GM23338 (cell line): ENCODE measurements at regions not wholly inside any gene's neighbourhood (a gene's known extent, or its start where the extent isn't known, plus 50 kb on each side); places are given as distances from the start of the nearest gene placed in this dataset.

Experiments
- ATAC-seq: fragments of 200-7000 bp; cut with Tn5 transposase; 3 replicates; pipeline ENCODE4 v1.9.1; 2020
- DNase-seq: peaks from one replicate; pipeline ENCODE4 v3.0.0-alpha.2; 2015; ENCODE audit warnings: low spot score
- H2AFZ ChIP-seq: fragments of 200-600 bp; sonication (generic); 2 replicates; pipeline ENCODE4 v1.8.0; 2016; ENCODE audit warnings: antibody characterized with exemption, mild to moderate bottlenecking, moderate library complexity
- H3F3A ChIP-seq: fragments of 200-600 bp; sonication (generic); replicated peaks from 2 replicates; pipeline ENCODE4 v1.8.0; 2017; ENCODE audit warnings: antibody characterized with exemption, mixed run types, low read depth
- H3K27ac ChIP-seq: fragments of 200-600 bp; sonication (generic); 2 replicates; pipeline ENCODE4 v1.6.1; 2016; ENCODE audit warnings: low read depth
- H3K27me3 ChIP-seq: fragments of 200-600 bp; sonication (generic); 2 replicates; pipeline ENCODE4 v1.8.0; 2016; ENCODE audit warnings: mild to moderate bottlenecking, mixed run types, moderate library complexity; ENCODE audit not compliant: insufficient read depth
- H3K36me3 ChIP-seq: fragments of 200-600 bp; sonication (generic); 2 replicates; pipeline ENCODE4 v1.8.0; 2016; ENCODE audit warnings: mild to moderate bottlenecking; ENCODE audit not compliant: insufficient read depth
- H3K4me1 ChIP-seq: fragments of 200-600 bp; sonication (generic); 2 replicates; pipeline ENCODE4 v1.8.0; 2016; ENCODE audit warnings: mild to moderate bottlenecking, moderate library complexity; ENCODE audit not compliant: insufficient read depth
- H3K4me2 ChIP-seq: fragments of 200-600 bp; sonication (generic); 2 replicates; pipeline ENCODE4 v1.7.1; 2017; ENCODE audit warnings: mixed run types
- H3K4me3 ChIP-seq: fragments of 200-600 bp; sonication (generic); 2 replicates; pipeline ENCODE4 v1.6.1; 2016; ENCODE audit warnings: mixed run types
- H3K79me2 ChIP-seq: fragments of 200-600 bp; sonication (generic); replicated peaks from 2 replicates; pipeline ENCODE4 v1.8.0; 2017; ENCODE audit warnings: mild to moderate bottlenecking; ENCODE audit not compliant: insufficient read depth
- H3K9me2 ChIP-seq: fragments of 200-600 bp; sonication (generic); 2 replicates; pipeline ENCODE4 v1.8.0; 2017; ENCODE audit not compliant: insufficient read depth
- H4K20me1 ChIP-seq: fragments of 200-600 bp; sonication (generic); replicated peaks from 2 replicates; pipeline ENCODE4 v1.8.0; 2017; ENCODE audit warnings: mild to moderate bottlenecking; ENCODE audit not compliant: insufficient read depth
- H3K27ac Mint-ChIP-seq: 2 replicates; pipeline ENCODE4 v1.8.0; 2020; ENCODE audit warnings: inconsistent platforms, mild to moderate bottlenecking, moderate library complexity, mixed read lengths
- H3K27me3 Mint-ChIP-seq: 3 replicates; pipeline ENCODE4 v1.8.0; 2022; ENCODE audit warnings: low read depth, mild to moderate bottlenecking, moderate library complexity, mixed read lengths, inconsistent platforms; ENCODE audit not compliant: insufficient read depth, poor library complexity
- H3K36me3 Mint-ChIP-seq: 3 replicates; pipeline ENCODE4 v1.8.0; 2021; ENCODE audit warnings: low read depth, mild to moderate bottlenecking, inconsistent platforms, moderate library complexity, mixed read lengths
- H3K4me1 Mint-ChIP-seq: 3 replicates; pipeline ENCODE4 v1.8.0; 2020; ENCODE audit warnings: mild to moderate bottlenecking, inconsistent platforms, mixed read lengths
- H3K4me3 Mint-ChIP-seq: 3 replicates; pipeline ENCODE4 v1.8.0; 2021; ENCODE audit warnings: moderate library complexity, mild to moderate bottlenecking, inconsistent platforms, mixed read lengths
- H3K9me3 Mint-ChIP-seq: 3 replicates; pipeline ENCODE4 v1.8.0; 2020; ENCODE audit warnings: moderate library complexity, mild to moderate bottlenecking, inconsistent platforms, mixed read lengths
- CREB1 ChIP-seq: fragments of 250-450 bp; sonication (Bioruptor Pico); IDR thresholded peaks from 2 replicates; pipeline ENCODE4 v1.5.0; 2020; ENCODE audit warnings: low read depth, mild to moderate bottlenecking, moderate library complexity
- EZH2 ChIP-seq: fragments of 200-600 bp; sonication (generic); IDR thresholded peaks from one replicate; pipeline ENCODE4 v1.8.0; 2017; ENCODE audit warnings: antibody characterized with exemption, mild to moderate bottlenecking, low read depth; ENCODE audit not compliant: unreplicated experiment
- EZH2phosphoT487 ChIP-seq: fragments of 200-600 bp; sonication (generic); IDR thresholded peaks from one replicate; pipeline ENCODE4 v1.8.1; 2018; ENCODE audit warnings: antibody characterized with exemption; ENCODE audit not compliant: unreplicated experiment
- JUNB ChIP-seq: IDR thresholded peaks from one replicate; pipeline ENCODE4 v1.6.1; 2016; ENCODE audit warnings: antibody characterized with exemption; ENCODE audit not compliant: unreplicated experiment
- NANOG ChIP-seq: IDR thresholded peaks from 2 replicates; pipeline ENCODE4 v1.6.1; 2016; ENCODE audit warnings: antibody characterized with exemption, borderline replicate concordance
- POLR2AphosphoS5 ChIP-seq: IDR thresholded peaks from 2 replicates; pipeline ENCODE4 v1.6.1; 2016; ENCODE audit warnings: antibody characterized with exemption, low read depth
- STAT1 ChIP-seq: IDR thresholded peaks from one replicate; pipeline ENCODE4 v1.6.1; 2016; ENCODE audit warnings: antibody characterized with exemption; ENCODE audit not compliant: unreplicated experiment
- ZNF114 ChIP-seq: fragments of 250-450 bp; sonication (Bioruptor Pico); IDR thresholded peaks from 2 replicates; pipeline ENCODE4 v1.5.0; 2020; ENCODE audit warnings: mild to moderate bottlenecking, moderate library complexity
- ZNF331 ChIP-seq: fragments of 250-450 bp; sonication (Bioruptor Pico); IDR thresholded peaks from 2 replicates; pipeline ENCODE4 v1.5.0; 2020; ENCODE audit warnings: low read depth, mild to moderate bottlenecking, moderate library complexity
- TF ChIP-seq, protein P1 (sequence below): fragments of 250-450 bp; sonication (Bioruptor Pico); IDR thresholded peaks from 2 replicates; pipeline ENCODE4 v1.5.0; 2020; ENCODE audit warnings: mild to moderate bottlenecking, moderate library complexity
- TF ChIP-seq, protein P2 (sequence below), 2 experiments: fragments of 200-600 bp in 1 of 2; sonication (generic) in 1 of 2; conservative IDR thresholded peaks; 2 replicates each; pipeline versions ENCODE4 v1.5.1 to v1.6.1; 2016 to 2017; ENCODE audit warnings: antibody characterized with exemption in 2 of 2, low read depth in 2 of 2, mild to moderate bottlenecking in 2 of 2, moderate library complexity in 1 of 2

DNA sequence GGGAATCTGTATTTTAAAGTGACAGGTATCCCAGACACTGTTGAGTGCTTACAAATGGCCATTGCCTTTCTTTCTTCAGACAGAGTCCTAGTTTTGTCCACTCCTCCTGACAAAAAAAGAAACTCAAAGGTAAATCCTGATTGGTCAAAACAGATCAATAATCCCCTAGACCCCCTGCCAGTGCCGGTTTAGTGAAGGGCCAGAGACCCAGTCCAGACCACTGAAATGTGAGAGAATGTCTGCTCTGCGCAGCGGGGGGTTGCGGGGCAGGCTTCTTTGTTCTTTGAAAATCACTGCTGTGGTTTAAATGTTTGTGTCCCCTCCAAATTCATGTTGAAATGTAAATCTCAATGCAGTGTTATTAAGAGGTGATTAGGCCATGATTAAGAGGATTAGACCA lies 177.7 kb upstream of the GPR26 start (continued):
- TF ChIP-seq, protein P1, sequence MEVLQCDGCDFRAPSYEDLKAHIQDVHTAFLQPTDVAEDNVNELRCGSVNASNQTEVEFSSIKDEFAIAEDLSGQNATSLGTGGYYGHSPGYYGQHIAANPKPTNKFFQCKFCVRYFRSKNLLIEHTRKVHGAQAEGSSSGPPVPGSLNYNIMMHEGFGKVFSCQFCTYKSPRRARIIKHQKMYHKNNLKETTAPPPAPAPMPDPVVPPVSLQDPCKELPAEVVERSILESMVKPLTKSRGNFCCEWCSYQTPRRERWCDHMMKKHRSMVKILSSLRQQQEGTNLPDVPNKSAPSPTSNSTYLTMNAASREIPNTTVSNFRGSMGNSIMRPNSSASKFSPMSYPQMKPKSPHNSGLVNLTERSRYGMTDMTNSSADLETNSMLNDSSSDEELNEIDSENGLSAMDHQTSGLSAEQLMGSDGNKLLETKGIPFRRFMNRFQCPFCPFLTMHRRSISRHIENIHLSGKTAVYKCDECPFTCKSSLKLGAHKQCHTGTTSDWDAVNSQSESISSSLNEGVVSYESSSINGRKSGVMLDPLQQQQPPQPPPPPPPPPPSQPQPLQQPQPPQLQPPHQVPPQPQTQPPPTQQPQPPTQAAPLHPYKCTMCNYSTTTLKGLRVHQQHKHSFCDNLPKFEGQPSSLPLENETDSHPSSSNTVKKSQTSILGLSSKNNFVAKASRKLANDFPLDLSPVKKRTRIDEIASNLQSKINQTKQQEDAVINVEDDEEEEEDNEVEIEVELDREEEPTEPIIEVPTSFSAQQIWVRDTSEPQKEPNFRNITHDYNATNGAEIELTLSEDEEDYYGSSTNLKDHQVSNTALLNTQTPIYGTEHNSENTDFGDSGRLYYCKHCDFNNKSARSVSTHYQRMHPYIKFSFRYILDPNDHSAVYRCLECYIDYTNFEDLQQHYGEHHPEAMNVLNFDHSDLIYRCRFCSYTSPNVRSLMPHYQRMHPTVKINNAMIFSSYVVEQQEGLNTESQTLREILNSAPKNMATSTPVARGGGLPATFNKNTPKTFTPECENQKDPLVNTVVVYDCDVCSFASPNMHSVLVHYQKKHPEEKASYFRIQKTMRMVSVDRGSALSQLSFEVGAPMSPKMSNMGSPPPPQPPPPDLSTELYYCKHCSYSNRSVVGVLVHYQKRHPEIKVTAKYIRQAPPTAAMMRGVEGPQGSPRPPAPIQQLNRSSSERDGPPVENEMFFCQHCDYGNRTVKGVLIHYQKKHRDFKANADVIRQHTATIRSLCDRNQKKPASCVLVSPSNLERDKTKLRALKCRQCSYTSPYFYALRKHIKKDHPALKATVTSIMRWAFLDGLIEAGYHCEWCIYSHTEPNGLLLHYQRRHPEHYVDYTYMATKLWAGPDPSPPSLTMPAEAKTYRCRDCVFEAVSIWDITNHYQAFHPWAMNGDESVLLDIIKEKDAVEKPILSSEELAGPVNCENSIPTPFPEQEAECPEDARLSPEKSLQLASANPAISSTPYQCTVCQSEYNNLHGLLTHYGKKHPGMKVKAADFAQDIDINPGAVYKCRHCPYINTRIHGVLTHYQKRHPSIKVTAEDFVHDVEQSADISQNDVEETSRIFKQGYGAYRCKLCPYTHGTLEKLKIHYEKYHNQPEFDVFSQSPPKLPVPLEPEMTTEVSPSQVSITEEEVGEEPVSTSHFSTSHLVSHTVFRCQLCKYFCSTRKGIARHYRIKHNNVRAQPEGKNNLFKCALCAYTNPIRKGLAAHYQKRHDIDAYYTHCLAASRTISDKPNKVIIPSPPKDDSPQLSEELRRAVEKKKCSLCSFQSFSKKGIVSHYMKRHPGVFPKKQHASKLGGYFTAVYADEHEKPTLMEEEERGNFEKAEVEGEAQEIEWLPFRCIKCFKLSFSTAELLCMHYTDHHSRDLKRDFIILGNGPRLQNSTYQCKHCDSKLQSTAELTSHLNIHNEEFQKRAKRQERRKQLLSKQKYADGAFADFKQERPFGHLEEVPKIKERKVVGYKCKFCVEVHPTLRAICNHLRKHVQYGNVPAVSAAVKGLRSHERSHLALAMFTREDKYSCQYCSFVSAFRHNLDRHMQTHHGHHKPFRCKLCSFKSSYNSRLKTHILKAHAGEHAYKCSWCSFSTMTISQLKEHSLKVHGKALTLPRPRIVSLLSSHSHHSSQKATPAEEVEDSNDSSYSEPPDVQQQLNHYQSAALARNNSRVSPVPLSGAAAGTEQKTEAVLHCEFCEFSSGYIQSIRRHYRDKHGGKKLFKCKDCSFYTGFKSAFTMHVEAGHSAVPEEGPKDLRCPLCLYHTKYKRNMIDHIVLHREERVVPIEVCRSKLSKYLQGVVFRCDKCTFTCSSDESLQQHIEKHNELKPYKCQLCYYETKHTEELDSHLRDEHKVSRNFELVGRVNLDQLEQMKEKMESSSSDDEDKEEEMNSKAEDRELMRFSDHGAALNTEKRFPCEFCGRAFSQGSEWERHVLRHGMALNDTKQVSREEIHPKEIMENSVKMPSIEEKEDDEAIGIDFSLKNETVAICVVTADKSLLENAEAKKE (CRISPR knock-in tag), result no peak
- no peak for TF ChIP-seq EZH2phosphoT487
- no peak for TF ChIP-seq POLR2AphosphoS5
- TF ChIP-seq, protein P2, sequence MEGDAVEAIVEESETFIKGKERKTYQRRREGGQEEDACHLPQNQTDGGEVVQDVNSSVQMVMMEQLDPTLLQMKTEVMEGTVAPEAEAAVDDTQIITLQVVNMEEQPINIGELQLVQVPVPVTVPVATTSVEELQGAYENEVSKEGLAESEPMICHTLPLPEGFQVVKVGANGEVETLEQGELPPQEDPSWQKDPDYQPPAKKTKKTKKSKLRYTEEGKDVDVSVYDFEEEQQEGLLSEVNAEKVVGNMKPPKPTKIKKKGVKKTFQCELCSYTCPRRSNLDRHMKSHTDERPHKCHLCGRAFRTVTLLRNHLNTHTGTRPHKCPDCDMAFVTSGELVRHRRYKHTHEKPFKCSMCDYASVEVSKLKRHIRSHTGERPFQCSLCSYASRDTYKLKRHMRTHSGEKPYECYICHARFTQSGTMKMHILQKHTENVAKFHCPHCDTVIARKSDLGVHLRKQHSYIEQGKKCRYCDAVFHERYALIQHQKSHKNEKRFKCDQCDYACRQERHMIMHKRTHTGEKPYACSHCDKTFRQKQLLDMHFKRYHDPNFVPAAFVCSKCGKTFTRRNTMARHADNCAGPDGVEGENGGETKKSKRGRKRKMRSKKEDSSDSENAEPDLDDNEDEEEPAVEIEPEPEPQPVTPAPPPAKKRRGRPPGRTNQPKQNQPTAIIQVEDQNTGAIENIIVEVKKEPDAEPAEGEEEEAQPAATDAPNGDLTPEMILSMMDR (conservative IDR thresholded peaks at IDR 0.05; ENCODE audit: low read depth in 2 of 2), result no peak
- no peak for TF ChIP-seq JUNB
- TF ChIP-seq EZH2, result no peak
- no peak for TF ChIP-seq CREB1
- TF ChIP-seq STAT1, result no peak
- no peak for TF ChIP-seq ZNF331 (CRISPR knock-in tag)

DNA sequence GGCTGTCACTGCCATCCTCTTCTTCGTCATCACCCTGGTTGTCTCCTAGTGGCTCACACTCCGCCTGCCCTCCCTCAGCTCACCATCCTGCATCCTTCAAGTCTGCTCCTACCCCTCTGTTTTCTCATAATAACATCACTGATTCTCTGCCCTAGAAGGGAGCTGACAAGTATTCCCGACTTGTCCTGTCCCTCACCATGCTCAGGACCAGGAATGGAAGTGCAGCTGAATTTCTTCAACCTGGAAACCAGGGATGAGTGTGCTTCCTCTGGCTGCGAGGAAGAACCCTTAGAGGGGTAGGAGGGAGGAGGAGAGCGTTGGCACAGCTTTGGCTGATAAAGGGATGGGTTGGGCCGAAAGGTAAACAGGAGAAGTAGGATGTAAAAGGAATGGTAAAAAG lies 174.8 kb upstream of the GPR26 start:
- Histone ChIP-seq H3K79me2 (no peaks in the 10 kb centered on the region), H3K27ac (no peak overlapping the region), H4K20me1 (no peaks in the 10 kb centered on the region), H3K4me1 (peaks cover 3% of the 10 kb centered on the region; the same call in 1 of the 2 replicates), H3K4me3 (no peak overlapping the region), H3K36me3 (no peaks in the 10 kb centered on the region), H3K4me2 (no peak overlapping the region), H3K9me2 (peaks cover 6% of the 10 kb centered on the region; the same call in 1 of the 2 replicates), H2AFZ (no peak overlapping the region), H3K27me3 (no peaks in the 10 kb centered on the region), H3F3A (no peaks in the 10 kb centered on the region)
- no peak for TF ChIP-seq STAT1
- TF ChIP-seq NANOG, result no peak
- TF ChIP-seq POLR2AphosphoS5, result no peak
- TF ChIP-seq, protein P2 (conservative IDR thresholded peaks at IDR 0.05; ENCODE audit: low read depth in 2 of 2), result no peak
- TF ChIP-seq JUNB, result no peak
- TF ChIP-seq ZNF114, result no peak
- no peak for TF ChIP-seq EZH2
- H3K36me3 Mint-ChIP-seq, result no peaks in the 10 kb centered on the region; the same call in 2 of the 3 replicates
- H3K4me3 Mint-ChIP-seq, result no peak overlapping the region
- H3K9me3 Mint-ChIP-seq, result no peaks in the 10 kb centered on the region
- DNase-seq, result no peak
- no peak overlapping the region for H3K27ac Mint-ChIP-seq
- H3K27me3 Mint-ChIP-seq, result peaks cover 3% of the 10 kb centered on the region
- peaks cover 19% of the 10 kb centered on the region for H3K4me1 Mint-ChIP-seq
- no peak for ATAC-seq
